IPS-18c (cell line): ENCODE measurements at regions not wholly inside any gene's neighbourhood (a gene's known extent, or its start where the extent isn't known, plus 50 kb on each side); places are given as distances from the start of the nearest gene placed in this dataset.

Experiments used
- H3K4me3 ChIP-seq: 2 replicates; pipeline ENCODE4 v1.7.0; 2013; ENCODE audit warnings: low read depth, mild to moderate bottlenecking, low read length, moderate library complexity; ENCODE audit not compliant: insufficient read depth
- H3K9me3 ChIP-seq: one replicate; pipeline ENCODE4 v1.6.1; 2013; ENCODE audit warnings: mild to moderate bottlenecking, low read length, moderate library complexity; ENCODE audit not compliant: control insufficient read depth, insufficient read depth

GRCh38 chr6:1235825-1236224, 76.1 kb upstream of the FOXQ1 start:
- Histone ChIP-seq H3K9me3 (no peaks in the 10 kb centered on the region), H3K4me3 (no peak overlapping the region)

GRCh38 chr6:1233924-1234323, 78.0 kb upstream of the FOXQ1 start:
- Histone ChIP-seq H3K9me3 (no peaks in the 10 kb centered on the region), H3K4me3 (no peak overlapping the region)

GRCh38 chr6:1232578-1232977, 79.3 kb upstream of the FOXQ1 start:
- H3K9me3 ChIP-seq: no peaks in the 10 kb centered on the region

GRCh38 chr6:1231941-1232340, 80.0 kb upstream of the FOXQ1 start:
- H3K9me3 ChIP-seq: no peaks in the 10 kb centered on the region
- H3K4me3 ChIP-seq: no peak overlapping the region

More at GRCh38 chr6:1232578-1232977, 79.3 kb upstream of the FOXQ1 start:
- no peak overlapping the region for H3K4me3 ChIP-seq

- H3K9me3 ChIP-seq: no peaks in the 10 kb centered on the region
- no peak overlapping the region for H3K4me3 ChIP-seq
These were observed 81.0 kb upstream of the FOXQ1 start for GRCh38 chr6:1230689-1231605.

GRCh38 chr6:1230281-1230680, 81.6 kb upstream of the FOXQ1 start:
- Histone ChIP-seq H3K4me3 (no peak overlapping the region), H3K9me3 (no peaks in the 10 kb centered on the region)

GRCh38 chr6:1229808-1230207, 82.1 kb upstream of the FOXQ1 start:
- Histone ChIP-seq H3K4me3 (no peak overlapping the region), H3K9me3 (no peaks in the 10 kb centered on the region)

GRCh38 chr6:1229301-1229700, 82.6 kb upstream of the FOXQ1 start:
- no peaks in the 10 kb centered on the region for H3K9me3 ChIP-seq
- H3K4me3 ChIP-seq: no peak overlapping the region

- H3K4me3 ChIP-seq: no peak overlapping the region
- H3K9me3 ChIP-seq: no peaks in the 10 kb centered on the region
These were observed 83.1 kb upstream of the FOXQ1 start for GRCh38 chr6:1228754-1229191.

- Histone ChIP-seq H3K9me3 (no peaks in the 10 kb centered on the region), H3K4me3 (no peak overlapping the region)
These were observed 83.8 kb upstream of the FOXQ1 start for GRCh38 chr6:1227935-1228753.

GRCh38 chr6:1227600-1227934, 84.3 kb upstream of the FOXQ1 start:
- Histone ChIP-seq H3K9me3 (no peaks in the 10 kb centered on the region), H3K4me3 (no peak overlapping the region)

GRCh38 chr6:1226277-1227099, 85.4 kb upstream of the FOXQ1 start:
- no peak overlapping the region for H3K4me3 ChIP-seq
- H3K9me3 ChIP-seq: no peaks in the 10 kb centered on the region

GRCh38 chr6:1224514-1224913, 87.4 kb upstream of the FOXQ1 start:
- no peak overlapping the region for H3K4me3 ChIP-seq

GRCh38 chr6:1222728-1223595, 88.9 kb upstream of the FOXQ1 start:
- Histone ChIP-seq H3K9me3 (no peaks in the 10 kb centered on the region), H3K4me3 (no peak overlapping the region)

More at GRCh38 chr6:1224514-1224913, 87.4 kb upstream of the FOXQ1 start:
- no peaks in the 10 kb centered on the region for H3K9me3 ChIP-seq

- H3K4me3 ChIP-seq: no peak overlapping the region
- H3K9me3 ChIP-seq: no peaks in the 10 kb centered on the region
These were observed 94.5 kb upstream of the FOXQ1 start for GRCh38 chr6:1217396-1217795.

- H3K4me3 ChIP-seq: no peak overlapping the region
- no peaks in the 10 kb centered on the region for H3K9me3 ChIP-seq
These were observed 95.4 kb upstream of the FOXQ1 start for GRCh38 chr6:1216488-1216974.
